Amygdala (tissue), 56 donors: ENCODE measurements at regions not wholly inside any gene's neighbourhood (a gene's known extent, or its start where the extent isn't known, plus 50 kb on each side); places are given as distances from the start of the nearest gene placed in this dataset.
"Not testable (repeated sequence)": the region's sequence is repeated elsewhere in the genome, so short reads cannot be mapped to it uniquely, and the experiment has no call there.

Source experiments
- DNase-seq, 56 donors: peaks; one replicate each; lab custom pipeline; 2025; lab: John Stamatoyannopoulos, UW

- DNase-seq: no peak
These were observed 229.7 kb upstream of the MOCS1 start for GRCh38 chr6:40163924-40164323.

- DNase-seq: no peak
These were observed 227.8 kb upstream of the MOCS1 start for GRCh38 chr6:40162074-40162473.

DNA sequence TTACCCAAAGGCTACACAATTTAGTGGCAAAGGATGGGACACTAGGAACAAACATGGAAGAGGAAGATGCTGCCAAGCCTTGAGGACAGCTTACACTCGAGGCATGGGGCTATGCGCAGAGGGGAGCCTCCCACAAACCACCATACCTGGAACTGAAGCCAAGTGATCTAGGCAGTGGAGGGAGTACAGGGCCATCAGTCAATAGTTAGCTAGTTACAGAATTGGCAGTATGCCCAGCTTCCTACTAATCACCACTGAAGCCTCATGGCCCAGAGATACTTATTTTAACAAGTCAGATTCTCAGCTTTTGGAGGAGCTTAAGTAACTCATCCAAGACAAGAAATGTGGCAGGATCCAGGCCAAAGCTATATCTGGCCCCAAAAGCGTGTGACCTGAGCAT, 226.6 kb upstream of the MOCS1 start:
- DNase-seq: no peak

DNA sequence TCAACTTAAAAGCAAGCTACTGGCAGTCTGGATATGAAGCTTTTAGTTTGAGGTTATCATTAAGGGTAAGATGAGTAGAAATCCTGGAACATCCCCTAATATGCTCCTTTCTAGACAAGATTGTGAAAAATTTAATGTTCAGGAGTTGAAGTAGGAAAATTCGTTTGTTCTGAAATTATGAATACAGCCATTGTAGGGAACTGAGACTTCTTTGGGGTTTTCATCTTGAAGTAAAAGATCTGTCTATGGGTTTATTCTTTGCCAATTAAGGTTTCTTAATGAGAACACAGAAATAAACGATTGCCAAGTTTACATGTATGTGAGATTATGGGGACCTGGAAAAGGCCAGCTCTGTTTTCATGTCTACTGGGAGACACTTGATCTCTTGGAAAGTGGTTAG, 225.6 kb upstream of the MOCS1 start:
- DNase-seq: no peak

DNA sequence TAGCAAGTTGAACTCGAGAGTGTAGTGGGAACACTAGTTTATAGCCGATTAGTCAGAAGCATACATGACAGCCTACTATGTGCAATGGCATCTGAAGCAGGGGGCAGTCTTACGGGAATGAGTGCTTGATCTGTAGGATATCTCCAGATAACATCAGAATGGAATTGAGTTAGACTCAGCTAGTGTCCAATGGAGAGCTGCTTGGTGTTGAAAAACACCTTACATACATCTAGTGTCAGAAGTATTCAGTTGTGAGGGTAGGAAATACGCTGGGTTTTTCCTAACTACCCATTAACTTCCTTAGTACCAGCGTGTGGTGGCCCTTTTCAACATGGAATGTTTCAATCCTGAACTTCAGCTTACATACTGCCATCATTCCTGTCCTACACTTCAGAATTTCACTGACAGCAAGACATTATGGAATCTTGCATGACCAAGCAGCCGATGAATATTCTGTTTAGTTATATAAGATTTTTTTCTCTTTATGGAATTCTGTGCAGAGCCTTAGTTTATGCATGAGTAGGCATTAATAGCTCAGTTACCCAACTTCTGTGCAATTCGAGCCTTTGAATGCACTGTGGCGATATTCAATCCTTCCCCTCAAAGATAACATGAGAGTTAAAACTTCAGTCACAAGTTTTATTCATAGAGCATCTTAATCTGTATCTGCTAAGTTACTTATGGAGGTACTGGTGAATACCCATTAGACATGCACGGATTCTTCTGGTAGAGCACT, 218.6 kb upstream of the MOCS1 start:
- no peak for DNase-seq

GRCh38 chr6:40152196-40152595, 217.9 kb upstream of the MOCS1 start:
- DNase-seq: no peak

DNA sequence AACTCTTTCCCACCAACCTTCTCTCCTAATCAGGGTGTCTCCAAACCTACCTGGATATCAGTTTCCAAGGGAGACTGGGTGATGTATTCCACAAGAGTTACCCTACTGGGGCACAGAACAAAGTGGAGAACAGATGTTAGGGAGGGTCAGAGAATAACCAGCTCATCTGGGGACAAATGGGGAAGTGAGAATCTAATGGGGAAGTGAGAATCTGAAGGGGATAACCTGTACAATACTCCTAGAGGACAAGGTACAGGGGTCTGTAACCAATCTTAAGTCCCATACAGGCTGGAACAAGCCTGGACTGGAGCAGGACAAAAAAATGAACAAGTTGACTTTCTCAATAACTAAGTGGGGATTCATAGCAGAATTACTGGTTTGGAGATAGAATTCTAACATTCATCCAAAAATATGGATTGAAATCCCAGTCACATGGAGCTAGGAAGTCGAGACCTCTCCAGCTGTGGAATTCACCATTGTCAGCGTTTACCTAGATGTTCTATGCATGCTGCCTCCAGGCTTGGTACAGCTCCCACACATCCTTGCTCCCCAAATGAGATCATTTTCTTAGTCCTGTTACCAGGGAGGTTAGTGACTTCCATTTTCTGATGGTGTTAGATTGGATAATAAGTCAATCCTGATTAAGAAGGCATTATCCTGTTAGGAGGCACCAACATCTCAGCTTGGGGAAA, 214.8 kb upstream of the MOCS1 start:
- DNase-seq: no peak

DNA sequence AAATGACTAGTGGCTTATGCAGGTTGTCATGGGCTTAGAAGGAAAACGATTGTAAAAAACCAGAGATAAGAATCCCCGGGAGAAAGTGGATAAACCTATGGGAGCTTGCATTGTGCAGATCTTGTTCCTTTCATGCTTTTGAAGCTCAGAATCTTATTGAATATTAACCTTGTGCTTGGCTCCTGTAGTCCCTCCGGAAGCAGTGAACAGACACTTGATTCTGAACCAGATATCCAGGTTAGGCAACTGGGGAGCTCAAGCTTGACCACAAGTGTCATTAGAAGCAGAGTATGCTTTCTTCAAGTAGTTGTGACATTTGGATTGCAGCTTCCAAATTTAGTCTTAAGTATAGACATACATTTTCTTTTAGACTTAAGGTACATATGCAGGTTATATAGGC, 212.6 kb upstream of the MOCS1 start:
- no peak for DNase-seq

- DNase-seq: no peak
These were observed 205.2 kb upstream of the MOCS1 start for GRCh38 chr6:40139447-40139846.

DNA sequence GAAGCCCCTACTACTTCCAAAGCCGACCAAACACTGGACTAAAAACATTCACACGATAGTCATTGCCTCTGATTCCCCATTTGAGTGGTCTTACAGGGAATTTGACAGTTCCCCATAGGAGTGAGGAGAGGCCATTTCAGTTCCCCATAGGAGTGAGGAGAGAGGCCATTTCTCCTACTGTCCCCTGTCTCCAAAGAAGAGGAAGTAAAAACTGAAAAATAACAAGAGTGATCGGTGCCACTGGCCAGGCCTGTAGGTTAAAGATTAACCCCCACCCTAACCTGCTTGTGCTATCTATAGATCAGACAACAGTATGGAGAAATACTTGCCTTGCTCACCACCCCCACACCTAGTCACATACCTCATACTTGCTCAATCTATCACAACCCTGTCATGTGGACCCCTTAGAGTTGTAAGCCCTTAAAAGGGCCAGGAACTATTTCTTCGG, 204.0 kb upstream of the MOCS1 start:
- DNase-seq: no peak

GRCh38 chr6:40135491-40136072, 201.3 kb upstream of the MOCS1 start:
- no peak for DNase-seq

DNA sequence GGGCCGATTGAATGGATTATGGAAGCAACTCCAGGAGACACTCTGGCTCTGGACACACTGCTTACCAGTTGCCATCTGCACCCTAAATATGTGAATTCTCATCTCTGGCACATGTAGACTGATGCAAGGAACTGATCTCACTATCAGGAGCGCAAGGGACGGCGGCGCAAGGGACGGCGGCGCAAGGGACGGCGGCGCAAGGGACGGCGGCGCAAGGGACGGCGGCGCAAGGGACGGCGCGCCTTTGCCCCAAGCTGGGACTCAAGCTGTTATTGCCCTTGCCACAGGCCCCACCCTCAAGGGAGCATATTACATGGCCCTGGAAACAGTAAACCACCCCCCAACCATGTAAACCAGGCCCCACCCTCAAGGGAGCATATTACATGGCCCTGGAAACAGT, 199.7 kb upstream of the MOCS1 start:
- not testable (repeated sequence) for DNase-seq

DNA sequence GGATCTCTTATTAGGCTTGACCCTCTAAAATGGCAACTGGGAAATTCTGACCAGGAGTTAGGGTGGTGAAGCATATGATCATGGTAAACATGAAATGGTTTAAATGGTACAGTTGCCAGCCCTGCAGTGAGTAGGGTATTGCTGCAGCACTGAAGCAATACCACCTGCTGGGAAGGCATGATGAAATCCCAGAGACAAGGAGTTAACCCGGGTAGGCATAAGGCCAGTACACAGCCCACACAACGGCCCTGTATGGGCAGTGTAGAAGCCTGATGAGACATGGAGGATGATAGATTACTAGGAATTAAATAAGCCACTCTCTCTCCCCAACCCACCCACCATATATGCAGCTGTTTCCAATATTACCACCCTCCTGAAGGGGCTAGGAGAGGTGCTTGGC, 197.4 kb upstream of the MOCS1 start:
- no peak for DNase-seq

- no peak for DNase-seq
These were observed 193.9 kb upstream of the MOCS1 start for GRCh38 chr6:40128127-40128526.

GRCh38 chr6:40125680-40126394, 191.6 kb upstream of the MOCS1 start:
- DNase-seq: no peak

- no peak for DNase-seq
These were observed 190.7 kb upstream of the MOCS1 start for GRCh38 chr6:40124924-40125323.

DNA sequence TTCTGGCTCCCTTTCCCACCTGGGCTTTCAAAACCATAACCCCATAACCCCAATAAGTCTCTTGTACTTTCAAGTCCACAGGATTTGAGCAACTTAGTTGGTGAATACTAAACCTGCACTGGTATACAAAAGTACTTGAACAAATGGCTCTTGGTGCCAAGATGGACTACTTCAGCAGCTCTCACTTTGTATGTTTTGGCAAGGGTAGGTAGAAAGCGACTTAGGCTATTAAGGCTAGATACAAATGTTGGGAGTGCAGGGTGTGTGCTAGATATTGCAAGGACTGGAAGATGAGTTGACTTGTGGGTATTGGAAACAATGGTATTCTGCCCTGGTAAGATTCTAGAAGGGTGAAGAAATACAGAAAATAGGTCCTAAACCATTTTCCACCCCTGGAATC, 182.6 kb upstream of the MOCS1 start:
- DNase-seq: no peak

GRCh38 chr6:40112350-40112749, 178.1 kb upstream of the MOCS1 start:
- DNase-seq: no peak

GRCh38 chr6:40108736-40109135, 174.5 kb upstream of the MOCS1 start:
- DNase-seq: no peak

GRCh38 chr6:40106840-40107239, 172.6 kb upstream of the MOCS1 start:
- no peak for DNase-seq

DNA sequence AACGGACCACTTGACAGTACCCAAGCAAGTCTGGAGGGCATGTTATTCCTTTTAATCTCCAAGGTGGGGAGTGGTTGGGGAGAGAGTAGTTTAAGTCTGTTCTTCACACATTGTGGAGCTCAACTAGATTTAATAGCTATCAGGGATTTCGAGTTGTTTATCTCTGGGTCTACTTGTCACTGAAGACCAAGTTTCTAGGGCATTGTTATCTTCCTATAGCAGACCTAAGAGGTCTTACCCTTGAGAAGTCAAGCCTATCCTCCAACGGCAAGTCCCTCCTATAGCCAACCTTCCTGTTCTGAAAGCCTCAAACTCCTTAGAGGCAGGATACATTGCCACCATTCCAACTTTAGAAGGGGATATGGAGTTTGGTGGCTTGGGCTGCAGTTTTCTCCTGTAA, 164.5 kb upstream of the MOCS1 start:
- no peak for DNase-seq
